K562 (cell line): ENCODE measurements at regions not wholly inside any gene's neighbourhood (a gene's known extent, or its start where the extent isn't known, plus 50 kb on each side); places are given as distances from the start of the nearest gene placed in this dataset.

ENCODE experiments used
- ATAC-seq: fragments of 200-7000 bp; cut with Tn5 transposase; 3 replicates; pipeline ENCODE4 v1.9.1; 2020; ENCODE audit warnings: moderate library complexity
- BruUV-seq: library from RNA; stranded (reverse); fragments of 400-500 nt; replicated peaks from 2 replicates; lab custom pipeline; 2021; lab: Mats Ljungman, UMichigan
- CTCF ChIA-PET: fragments of 300-600 bp; formaldehyde crosslinking; extraction: SDS; loops from one replicate; lab custom pipeline; 2021; ENCODE audit warnings: low intra/inter-chr PET ratio; lab: Yijun Ruan, JAX
- POLR2A ChIA-PET: fragments of 300-600, 350-650 bp; sonication (Branson Sonifier 250); formaldehyde crosslinking; extraction: SDS; loops from one replicate; lab custom pipeline; 2021; ENCODE audit warnings: antibody characterized with exemption, inconsistent platforms; lab: Yijun Ruan, JAX
- DNase-seq, 4 experiments: peaks; one replicate each; pipeline versions ENCODE4 v3.0.0 to v3.0.0-alpha.2; 2011 to 2018; ENCODE audit warnings: low spot score in 3 of 4, mixed read lengths in 3 of 4; ENCODE audit errors: extremely low read depth in 1 of 4
- FAIRE-seq: peaks from 2 replicates; lab custom pipeline; 2011; peaks lifted over from hg19 to GRCh38; lab: Jason Lieb, UNC
- H2AFZ ChIP-seq: 2 replicates; pipeline ENCODE4 v1.6.0; 2011; ENCODE audit warnings: low read depth, low read length, control low read depth, inconsistent platforms
- H3K27ac ChIP-seq: fragments of 200-600 bp; 3 replicates; pipeline ENCODE4 v1.8.0; 2011; ENCODE audit warnings: low read depth, mild to moderate bottlenecking, control low read depth, inconsistent platforms, low read length, moderate library complexity, mixed read lengths; ENCODE audit errors: extremely low read depth
- H3K27me3 ChIP-seq, 2 experiments: fragments of 300-600 bp in 1 of 2; 2 replicates in 1 of 2; 3 replicates in 1 of 2; pipeline versions ENCODE4 v1.6.0 to v1.8.0; 2011; ENCODE audit warnings: inconsistent platforms in 2 of 2, low read length in 2 of 2, mild to moderate bottlenecking in 1 of 2, mixed read lengths in 1 of 2, moderate library complexity in 1 of 2; ENCODE audit not compliant: control insufficient read depth in 2 of 2, insufficient read depth in 2 of 2
- H3K36me3 ChIP-seq: fragments of 300-600 bp; 3 replicates; pipeline ENCODE4 v1.8.0; 2011; ENCODE audit warnings: mild to moderate bottlenecking, low read length, inconsistent platforms; ENCODE audit not compliant: control insufficient read depth, insufficient read depth
- H3K4me1 ChIP-seq, 2 experiments: fragments of 200-600 bp in 1 of 2; replicated peaks in 1 of 2; 2 replicates in 1 of 2; 3 replicates in 1 of 2; pipeline versions ENCODE4 v1.5.1 to v1.8.0; 2011; ENCODE audit warnings: inconsistent platforms in 2 of 2, low read length in 2 of 2, mild to moderate bottlenecking in 1 of 2, mixed read lengths in 1 of 2, moderate library complexity in 1 of 2; ENCODE audit not compliant: control insufficient read depth in 2 of 2, insufficient read depth in 2 of 2
- H3K4me2 ChIP-seq: 2 replicates; pipeline ENCODE4 v1.6.1; 2011; ENCODE audit warnings: low read length, control low read depth, inconsistent platforms, mixed read lengths; ENCODE audit not compliant: insufficient read depth
- H3K4me3 ChIP-seq: fragments of 200-600 bp; sonication (generic), shearing (Covaris generic); 2 replicates; pipeline ENCODE4 v1.5.1; 2016; ENCODE audit warnings: control low read depth, inconsistent platforms
- H3K79me2 ChIP-seq: fragments of 200-600 bp; 3 replicates; pipeline ENCODE4 v1.8.0; 2011; ENCODE audit warnings: low read length, inconsistent platforms; ENCODE audit not compliant: control insufficient read depth, insufficient read depth
- H3K9ac ChIP-seq, 2 experiments: 2 replicates each; pipeline versions ENCODE4 v1.6.0 to v1.6.1; 2011; ENCODE audit warnings: low read depth in 2 of 2, low read length in 2 of 2, control low read depth in 1 of 2, inconsistent platforms in 1 of 2, mild to moderate bottlenecking in 1 of 2, mixed read lengths in 1 of 2; ENCODE audit not compliant: insufficient read depth in 1 of 2
- H3K9me1 ChIP-seq: one replicate; pipeline ENCODE4 v1.6.0; 2011; ENCODE audit warnings: inconsistent platforms, mild to moderate bottlenecking, low read length, moderate library complexity; ENCODE audit not compliant: control insufficient read depth, insufficient read depth
- H3K9me3 ChIP-seq: replicated peaks from 2 replicates; pipeline ENCODE4 v1.5.1; 2011; ENCODE audit warnings: low read depth, low read length, inconsistent platforms; ENCODE audit not compliant: control insufficient read depth, insufficient read depth
- H4K20me1 ChIP-seq: replicated peaks from 2 replicates; pipeline ENCODE4 v1.6.1; 2011; ENCODE audit warnings: low read length, inconsistent platforms, mixed read lengths; ENCODE audit not compliant: control insufficient read depth, insufficient read depth
- BACH1 ChIP-seq: fragments of 200-800 bp; sonication (Bioruptor generic); IDR thresholded peaks from 2 replicates; pipeline ENCODE4 v1.6.1; 2016; ENCODE audit warnings: missing genetic modification characterization, missing compliant biosample characterization
- CREB3L1 ChIP-seq: fragments of 450-650 bp; IDR thresholded peaks from 2 replicates; pipeline ENCODE4 v1.6.1; 2014; ENCODE audit warnings: low read depth, mild to moderate bottlenecking, moderate library complexity, borderline replicate concordance
- DACH1 ChIP-seq: fragments of 450-650 bp; IDR thresholded peaks from 2 replicates; pipeline ENCODE4 v1.6.1; 2018; ENCODE audit not compliant: partially characterized antibody
- NELFE ChIP-seq: IDR thresholded peaks from 2 replicates; pipeline ENCODE4 v1.6.1; 2011; ENCODE audit warnings: mild to moderate bottlenecking; ENCODE audit not compliant: insufficient read depth, insufficient read length
- NR2F6 ChIP-seq: fragments of 450-650 bp; formaldehyde crosslinking; IDR thresholded peaks from 2 replicates; pipeline ENCODE4 v1.4.0; 2020; ENCODE audit warnings: mild to moderate bottlenecking
- ZNF778 ChIP-seq: fragments of 450-650 bp; formaldehyde crosslinking; IDR thresholded peaks from 2 replicates; pipeline ENCODE4 v1.4.0; 2020; ENCODE audit warnings: mild to moderate bottlenecking, moderate library complexity
- WGBS: fragments of 100-300 bp; shearing (Covaris generic); methylation state at CpG from one replicate; pipeline ENCODE4 v1.1.6; 2016; ENCODE audit warnings: low coverage, mixed read lengths; ENCODE audit not compliant: insufficient coverage; ENCODE audit errors: missing lambda C conversion rate; 5-methylcytosine and 5-hydroxymethylcytosine counted together
- in situ Hi-C: fragments of 300-500 bp; cut with MboI; formaldehyde crosslinking; loops from 4 replicates; pipeline ENCODE4 v1.15.0; 2018; ENCODE audit warnings: inconsistent platforms, mixed read lengths
- intact Hi-C: fragments of 100-400 bp; cut with micrococcal nuclease; formaldehyde crosslinking; loops from 2 replicates; pipeline ENCODE4 v1.14.2; 2022
- TF ChIP-seq, protein P1 (sequence below): fragments of 150-350 bp; conservative IDR thresholded peaks from 2 replicates; pipeline ENCODE4 v1.6.1; 2014; ENCODE audit warnings: low read length
- TF ChIP-seq, protein P2 (sequence below): fragments of 250-450 bp; sonication (Bioruptor Pico); IDR thresholded peaks from 2 replicates; pipeline ENCODE4 v1.6.1; 2021; ENCODE audit warnings: mild to moderate bottlenecking

- no peak overlapping the region for H2AFZ ChIP-seq
- in situ Hi-C loops (no loop called here), intact Hi-C loops (no loop called here)
- H3K36me3 ChIP-seq = no peaks in the 10 kb centered on the region
- no peaks in the 10 kb centered on the region for H3K79me2 ChIP-seq
- DNase-seq (no peak), FAIRE-seq (no peak), ATAC-seq (no peak)
- H3K4me1 ChIP-seq = no peaks in the 10 kb centered on the region
- no TSS peak for BruUV-seq
- no peak overlapping the region for H3K27ac ChIP-seq
- H3K9me1 ChIP-seq = no peaks in the 10 kb centered on the region
- H3K4me3 ChIP-seq = no peak overlapping the region
- POLR2A ChIA-PET = no interaction called here
- no peak overlapping the region for H3K9ac ChIP-seq
- CTCF ChIA-PET = no interaction called here
- no peak overlapping the region for H3K4me2 ChIP-seq
- no peak for TF ChIP-seq CREB3L1
- TF ChIP-seq BACH1 = no peak
- TF ChIP-seq NELFE = no peak
- TF ChIP-seq, protein P1, sequence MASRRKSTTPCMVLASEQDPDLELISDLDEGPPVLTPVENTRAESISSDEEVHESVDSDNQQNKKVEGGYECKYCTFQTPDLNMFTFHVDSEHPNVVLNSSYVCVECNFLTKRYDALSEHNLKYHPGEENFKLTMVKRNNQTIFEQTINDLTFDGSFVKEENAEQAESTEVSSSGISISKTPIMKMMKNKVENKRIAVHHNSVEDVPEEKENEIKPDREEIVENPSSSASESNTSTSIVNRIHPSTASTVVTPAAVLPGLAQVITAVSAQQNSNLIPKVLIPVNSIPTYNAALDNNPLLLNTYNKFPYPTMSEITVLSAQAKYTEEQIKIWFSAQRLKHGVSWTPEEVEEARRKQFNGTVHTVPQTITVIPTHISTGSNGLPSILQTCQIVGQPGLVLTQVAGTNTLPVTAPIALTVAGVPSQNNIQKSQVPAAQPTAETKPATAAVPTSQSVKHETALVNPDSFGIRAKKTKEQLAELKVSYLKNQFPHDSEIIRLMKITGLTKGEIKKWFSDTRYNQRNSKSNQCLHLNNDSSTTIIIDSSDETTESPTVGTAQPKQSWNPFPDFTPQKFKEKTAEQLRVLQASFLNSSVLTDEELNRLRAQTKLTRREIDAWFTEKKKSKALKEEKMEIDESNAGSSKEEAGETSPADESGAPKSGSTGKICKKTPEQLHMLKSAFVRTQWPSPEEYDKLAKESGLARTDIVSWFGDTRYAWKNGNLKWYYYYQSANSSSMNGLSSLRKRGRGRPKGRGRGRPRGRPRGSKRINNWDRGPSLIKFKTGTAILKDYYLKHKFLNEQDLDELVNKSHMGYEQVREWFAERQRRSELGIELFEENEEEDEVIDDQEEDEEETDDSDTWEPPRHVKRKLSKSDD = no peak
- no peak for TF ChIP-seq ZNF778 (CRISPR knock-in tag)
- TF ChIP-seq DACH1 = no peak
- TF ChIP-seq, protein P2, sequence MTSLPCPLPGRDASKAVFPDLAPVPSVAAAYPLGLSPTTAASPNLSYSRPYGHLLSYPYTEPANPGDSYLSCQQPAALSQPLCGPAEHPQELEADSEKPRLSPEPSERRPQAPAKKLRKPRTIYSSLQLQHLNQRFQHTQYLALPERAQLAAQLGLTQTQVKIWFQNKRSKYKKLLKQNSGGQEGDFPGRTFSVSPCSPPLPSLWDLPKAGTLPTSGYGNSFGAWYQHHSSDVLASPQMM (CRISPR knock-in tag) = no peak
- TF ChIP-seq NR2F6 (CRISPR knock-in tag) = no peak
- H3K27me3 ChIP-seq = no peaks in the 10 kb centered on the region
- WGBS = 0% methylated on average over 3 of the region's 3 CpGs
- no peaks in the 10 kb centered on the region for H4K20me1 ChIP-seq
- H3K9me3 ChIP-seq = no peaks in the 10 kb centered on the region
Observed at GRCh38 chr1:79781261-79781660, 774.7 kb upstream of the ADGRL4 start.
